Astrocyte (in vitro differentiated cells and primary cell): ENCODE measurements at regions not wholly inside any gene's neighbourhood (a gene's known extent, or its start where the extent isn't known, plus 50 kb on each side); places are given as distances from the start of the nearest gene placed in this dataset.
"Not testable (repeated sequence)": the region's sequence is repeated elsewhere in the genome, so short reads cannot be mapped to it uniquely, and the experiment has no call there.

ENCODE experiments used
- DNase-seq: peaks from one replicate; pipeline ENCODE4 v3.0.0-alpha.2; 2010; ENCODE audit warnings: low read depth
- FAIRE-seq: peaks from 2 replicates; lab custom pipeline; 2011; peaks lifted over from hg19 to GRCh38; lab: Jason Lieb, UNC
- H2AFZ ChIP-seq: 2 replicates; pipeline ENCODE4 v1.6.0; 2012; ENCODE audit warnings: low read depth, low read length, inconsistent platforms
- H3K27ac ChIP-seq: 2 replicates; pipeline ENCODE4 v1.5.1; 2011; ENCODE audit warnings: low read depth, low read length, inconsistent platforms
- H3K27me3 ChIP-seq: 2 replicates; pipeline ENCODE4 v1.6.0; 2011; ENCODE audit warnings: low read length, inconsistent platforms; ENCODE audit not compliant: insufficient read depth
- H3K36me3 ChIP-seq: 2 replicates; pipeline ENCODE4 v1.5.1; 2011; ENCODE audit warnings: low read length, inconsistent platforms; ENCODE audit not compliant: insufficient read depth
- H3K4me1 ChIP-seq: 2 replicates; pipeline ENCODE4 v1.5.1; 2011; ENCODE audit warnings: low read length, inconsistent platforms; ENCODE audit not compliant: insufficient read depth
- H3K4me2 ChIP-seq: 2 replicates; pipeline ENCODE4 v1.6.0; 2012; ENCODE audit warnings: low read length, inconsistent platforms
- H3K4me3 ChIP-seq: 2 replicates; pipeline ENCODE4 v1.5.1; 2011; ENCODE audit warnings: low read depth, mild to moderate bottlenecking, low read length, inconsistent platforms; ENCODE audit not compliant: insufficient read depth
- H3K79me2 ChIP-seq: 2 replicates; pipeline ENCODE4 v1.6.0; 2012; ENCODE audit warnings: mild to moderate bottlenecking, low read length, inconsistent platforms; ENCODE audit not compliant: insufficient read depth
- H3K9ac ChIP-seq: 2 replicates; pipeline ENCODE4 v1.6.0; 2012; ENCODE audit warnings: mild to moderate bottlenecking, low read length, inconsistent platforms
- H3K9me3 ChIP-seq: 2 replicates; pipeline ENCODE4 v1.5.1; 2012; ENCODE audit warnings: low read depth, mild to moderate bottlenecking, low read length, inconsistent platforms; ENCODE audit not compliant: insufficient read depth
- H4K20me1 ChIP-seq: 2 replicates; pipeline ENCODE4 v1.6.0; 2012; ENCODE audit warnings: low read length, inconsistent platforms; ENCODE audit not compliant: insufficient read depth
- H3K27ac Mint-ChIP-seq: one replicate; pipeline ENCODE4 v1.8.0; 2021; ENCODE audit warnings: mild to moderate bottlenecking, mixed read lengths; ENCODE audit not compliant: unreplicated experiment
- H3K27me3 Mint-ChIP-seq: one replicate; pipeline ENCODE4 v1.8.0; 2021; ENCODE audit warnings: low read depth, mixed read lengths; ENCODE audit not compliant: unreplicated experiment
- H3K36me3 Mint-ChIP-seq: one replicate; pipeline ENCODE4 v1.8.0; 2021; ENCODE audit warnings: low read depth, mixed read lengths; ENCODE audit not compliant: unreplicated experiment
- H3K4me1 Mint-ChIP-seq: one replicate; pipeline ENCODE4 v1.8.0; 2021; ENCODE audit warnings: low read depth, mixed read lengths; ENCODE audit not compliant: unreplicated experiment
- H3K4me3 Mint-ChIP-seq: one replicate; pipeline ENCODE4 v1.8.0; 2021; ENCODE audit warnings: mild to moderate bottlenecking, moderate library complexity, mixed read lengths; ENCODE audit not compliant: unreplicated experiment
- H3K9me3 Mint-ChIP-seq: one replicate; pipeline ENCODE4 v1.8.0; 2021; ENCODE audit warnings: mild to moderate bottlenecking, mixed read lengths; ENCODE audit not compliant: unreplicated experiment
- CTCF ChIP-seq: IDR thresholded peaks from 2 replicates; pipeline ENCODE4 v1.5.1; 2011; ENCODE audit warnings: low read depth, mild to moderate bottlenecking, inconsistent platforms, low read length, moderate library complexity; ENCODE audit not compliant: insufficient read depth
- EZH2 ChIP-seq: IDR thresholded peaks from 2 replicates; pipeline ENCODE4 v1.6.1; 2012; ENCODE audit warnings: mild to moderate bottlenecking, low read length, inconsistent platforms; ENCODE audit not compliant: insufficient read depth

GRCh38 chr17:45573924-45574770 lies 83.6 kb upstream of the PLEKHM1 start:
- no peak for FAIRE-seq
- no peaks in the 10 kb centered on the region for H3K27me3 Mint-ChIP-seq
- H3K36me3 Mint-ChIP-seq: peaks cover 2% of the 10 kb centered on the region
- no peak overlapping the region for H3K4me3 ChIP-seq
- peaks cover 15% of the 10 kb centered on the region for H3K4me1 Mint-ChIP-seq
- H3K9ac ChIP-seq: no peak overlapping the region
- no peaks in the 10 kb centered on the region for H3K36me3 ChIP-seq
- H3K27me3 ChIP-seq: no peaks in the 10 kb centered on the region
- peak overlapping the region; percentile 28 for H3K4me2 ChIP-seq
- no peaks in the 10 kb centered on the region for H3K9me3 Mint-ChIP-seq
- TF ChIP-seq CTCF (no peak), EZH2 (no peak)
- peaks cover 32% of the 10 kb centered on the region for H4K20me1 ChIP-seq
- no peak overlapping the region for H3K27ac ChIP-seq
- H2AFZ ChIP-seq: no peak overlapping the region
- no peak overlapping the region for H3K27ac Mint-ChIP-seq
- peaks cover 44% of the 10 kb centered on the region for H3K79me2 ChIP-seq
- H3K9me3 ChIP-seq: no peaks in the 10 kb centered on the region
- no peak overlapping the region for H3K4me3 Mint-ChIP-seq
- H3K4me1 ChIP-seq: peaks cover 7% of the 10 kb centered on the region
- peak; percentile 57 for DNase-seq

- H3K4me3 ChIP-seq: no peak overlapping the region
- FAIRE-seq (no peak), DNase-seq (no peak)
- TF ChIP-seq EZH2 (no peak), CTCF (no peak)
- no peaks in the 10 kb centered on the region for H3K27me3 Mint-ChIP-seq
- H4K20me1 ChIP-seq: peaks cover 43% of the 10 kb centered on the region
- H3K4me1 ChIP-seq: peaks cover 7% of the 10 kb centered on the region
- H3K79me2 ChIP-seq: peaks cover 56% of the 10 kb centered on the region
- no peaks in the 10 kb centered on the region for H3K9me3 Mint-ChIP-seq
- no peak overlapping the region for H3K27ac Mint-ChIP-seq
- peaks cover 2% of the 10 kb centered on the region for H3K36me3 Mint-ChIP-seq
- no peaks in the 10 kb centered on the region for H3K9me3 ChIP-seq
- no peaks in the 10 kb centered on the region for H3K36me3 ChIP-seq
- H3K27ac ChIP-seq: no peak overlapping the region
- H3K9ac ChIP-seq: no peak overlapping the region
- H3K27me3 ChIP-seq: no peaks in the 10 kb centered on the region
- no peak overlapping the region for H3K4me3 Mint-ChIP-seq
- H3K4me2 ChIP-seq: no peak overlapping the region
- peaks cover 17% of the 10 kb centered on the region for H3K4me1 Mint-ChIP-seq
- H2AFZ ChIP-seq: no peak overlapping the region
These were observed 84.8 kb upstream of the PLEKHM1 start for GRCh38 chr17:45575126-45575885.

GRCh38 chr17:45576527-45577307 lies 86.2 kb upstream of the PLEKHM1 start:
- DNase-seq, FAIRE-seq: not testable (repeated sequence)

More at GRCh38 chr17:45576527-45577307, 86.2 kb upstream of the PLEKHM1 start:
- not testable (repeated sequence) for H3K27ac ChIP-seq, H3K4me3 ChIP-seq, H3K4me2 ChIP-seq, H3K9me3 Mint-ChIP-seq, H2AFZ ChIP-seq, H3K4me1 ChIP-seq, H3K9me3 ChIP-seq, H3K9ac ChIP-seq, H3K27ac Mint-ChIP-seq, H3K27me3 Mint-ChIP-seq, H3K36me3 ChIP-seq, H3K27me3 ChIP-seq, H3K36me3 Mint-ChIP-seq, H3K4me3 Mint-ChIP-seq
- H3K4me1 Mint-ChIP-seq: peaks cover 17% of the 10 kb centered on the region
- peaks cover 68% of the 10 kb centered on the region for H3K79me2 ChIP-seq
- peaks cover 43% of the 10 kb centered on the region for H4K20me1 ChIP-seq
